Lung microvascular endothelial cell (primary cell): ENCODE measurements at regions not wholly inside any gene's neighbourhood (a gene's known extent, or its start where the extent isn't known, plus 50 kb on each side); places are given as distances from the start of the nearest gene placed in this dataset.
"Not testable (repeated sequence)": the region's sequence is repeated elsewhere in the genome, so short reads cannot be mapped to it uniquely, and the experiment has no call there.

Experiments
- DNase-seq, 2 donors: peaks; one replicate each; pipeline versions ENCODE4 v3.0.0 to v3.0.0-alpha.2; 2010; ENCODE audit warnings: low read depth in 2 of 2

DNA sequence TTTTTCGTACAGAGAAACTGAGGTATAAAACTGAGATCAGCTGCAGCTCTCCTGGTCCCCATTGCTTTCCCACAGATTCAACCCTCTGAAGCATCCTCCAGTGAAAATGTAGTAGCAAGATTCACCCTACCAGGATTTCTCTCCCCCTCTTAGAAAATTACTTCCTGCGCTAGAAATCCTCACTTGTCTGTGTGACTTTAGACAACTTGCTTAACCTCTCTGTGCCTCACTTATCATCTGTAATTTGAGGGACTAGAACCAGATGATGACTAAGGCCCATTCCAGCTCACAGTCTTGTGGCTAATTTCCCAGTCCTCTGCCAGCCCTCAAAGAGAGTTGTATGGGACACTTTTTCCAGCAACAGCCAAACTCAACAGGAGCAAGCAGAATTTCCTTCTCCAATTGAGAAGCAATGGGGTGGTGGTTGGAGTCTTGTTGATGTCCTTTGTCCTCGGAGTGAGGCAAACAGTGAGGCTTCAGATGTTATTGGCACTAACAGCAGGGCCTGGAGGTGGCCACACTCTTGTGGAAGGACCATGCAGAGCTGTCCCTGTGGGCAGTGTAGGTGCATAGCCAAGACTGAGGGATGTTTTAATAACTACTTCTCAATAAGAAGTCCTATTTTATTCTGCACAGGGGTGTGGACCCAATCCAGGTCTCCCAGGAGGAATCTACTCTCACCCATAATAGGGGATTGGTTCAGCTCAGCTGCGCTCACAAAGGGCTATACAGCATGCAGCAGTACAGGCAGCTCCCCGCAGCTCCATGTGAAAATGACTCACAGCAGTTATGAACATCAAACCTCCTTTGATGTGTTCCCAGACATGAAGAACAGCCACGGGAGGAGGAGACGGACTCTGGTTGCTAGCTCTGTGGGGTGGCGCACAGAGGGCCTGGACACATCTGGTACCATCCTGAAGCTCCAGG is 200.1 kb downstream of the DAD1 start:
- DNase-seq, result no peak

DNA sequence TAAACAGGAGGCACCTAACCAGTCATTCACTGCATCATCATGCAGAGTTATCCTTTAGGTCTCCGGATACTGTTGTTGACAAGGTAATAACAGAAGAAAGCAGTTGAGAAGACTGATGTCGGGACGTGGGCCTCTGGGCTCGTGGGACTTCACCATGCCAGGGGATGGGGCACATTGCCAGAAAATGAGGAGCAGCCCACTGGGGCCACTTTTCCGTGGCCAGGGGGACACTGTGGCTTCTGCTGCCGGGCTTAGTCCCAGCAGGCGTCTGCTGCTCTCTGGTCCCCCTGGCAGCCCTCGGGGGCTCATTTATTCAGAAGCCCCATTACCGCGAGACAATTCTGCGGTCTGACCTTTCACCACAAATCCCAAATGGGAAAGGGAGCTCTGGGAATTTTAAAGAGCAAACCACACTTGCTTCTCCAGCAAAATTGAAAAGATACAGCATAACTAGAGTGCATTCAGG is 201.2 kb downstream of the DAD1 start:
- no peak for DNase-seq

DNA sequence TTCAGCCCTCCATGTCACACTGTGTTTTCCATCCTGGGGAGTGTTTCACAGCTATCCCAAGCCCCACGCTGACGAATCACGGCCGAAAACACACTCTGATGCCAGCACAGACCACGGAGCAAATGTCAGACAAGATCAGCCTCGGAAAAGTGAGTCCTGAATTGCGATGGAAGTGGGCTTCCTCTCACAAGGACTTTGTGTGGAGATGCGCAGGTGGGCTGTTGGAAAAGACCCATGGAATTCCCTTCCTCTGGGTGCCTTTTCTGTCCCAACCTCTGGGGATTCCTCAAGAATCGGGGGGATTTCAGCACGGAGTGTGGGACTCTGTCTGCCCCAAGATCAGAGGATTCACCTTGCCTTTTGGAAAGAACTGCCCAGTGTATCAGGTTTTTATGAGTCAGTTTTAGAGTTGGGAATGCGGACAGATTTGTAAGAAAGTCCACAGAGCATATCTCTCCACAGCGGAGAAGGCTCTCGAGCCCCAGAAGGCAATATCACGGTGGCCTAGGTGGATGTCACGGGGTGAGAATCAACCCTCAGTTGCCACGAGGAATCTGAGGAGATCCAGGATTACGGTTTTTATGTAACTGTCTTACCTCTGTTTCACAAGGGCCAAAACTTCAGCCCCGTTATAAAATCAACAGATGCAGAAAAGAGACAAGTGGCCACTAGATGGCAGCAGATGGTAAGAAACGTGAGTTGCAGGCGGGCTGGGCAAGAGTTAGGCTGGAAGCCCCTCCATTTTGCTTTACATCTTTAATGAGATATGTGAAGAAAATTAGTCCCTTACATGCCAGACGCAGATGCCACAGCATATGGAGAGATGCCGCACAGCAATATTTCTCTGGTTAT is 201.9 kb downstream of the DAD1 start:
- peak; percentile 72 to 84 for DNase-seq

DNA sequence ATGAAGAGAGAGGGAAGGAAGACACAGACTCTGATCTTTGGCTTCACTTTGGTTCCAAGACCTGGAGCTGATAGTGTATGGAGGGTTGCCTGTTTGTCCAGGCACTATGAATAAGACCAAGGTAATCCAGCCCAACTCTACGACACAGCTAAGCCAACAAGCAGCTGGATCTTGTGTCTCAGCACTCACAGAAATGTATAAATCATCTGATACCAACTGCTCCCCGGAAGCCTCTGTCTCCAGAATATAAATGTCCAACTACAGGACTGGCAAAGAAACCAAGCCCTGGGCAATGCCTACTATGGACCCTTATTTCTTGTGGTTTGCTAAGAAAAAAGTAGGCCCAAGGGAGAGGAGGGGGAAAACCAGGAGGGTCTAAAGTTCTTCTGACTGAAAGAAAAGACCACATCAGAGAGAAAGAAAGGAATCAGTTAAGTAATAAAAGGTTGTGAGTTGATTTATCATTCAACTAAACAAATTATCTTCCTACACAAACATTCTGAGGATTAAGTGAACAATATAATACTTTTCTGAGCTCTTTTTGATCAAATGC is 204.0 kb downstream of the DAD1 start:
- no peak for DNase-seq

DNA sequence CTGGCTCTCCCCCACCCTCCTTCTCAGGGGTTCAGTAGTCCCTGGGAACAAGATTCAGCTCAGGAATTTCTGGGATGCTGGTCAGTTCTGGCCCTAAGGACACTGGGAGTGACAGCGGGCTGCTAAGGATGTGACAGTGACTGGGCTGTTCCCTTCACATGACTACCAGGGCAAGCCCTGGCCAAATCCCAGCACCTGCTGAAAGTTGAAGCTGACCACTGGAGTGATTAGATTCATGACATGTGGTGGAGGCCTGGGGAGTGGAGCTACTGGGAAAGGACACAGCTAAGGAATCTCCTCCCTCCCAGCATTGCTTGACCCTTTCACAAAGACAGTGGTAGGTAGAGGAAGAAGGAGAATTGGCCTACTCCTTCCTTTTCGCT is 204.9 kb downstream of the DAD1 start:
- DNase-seq, result no peak

DNA sequence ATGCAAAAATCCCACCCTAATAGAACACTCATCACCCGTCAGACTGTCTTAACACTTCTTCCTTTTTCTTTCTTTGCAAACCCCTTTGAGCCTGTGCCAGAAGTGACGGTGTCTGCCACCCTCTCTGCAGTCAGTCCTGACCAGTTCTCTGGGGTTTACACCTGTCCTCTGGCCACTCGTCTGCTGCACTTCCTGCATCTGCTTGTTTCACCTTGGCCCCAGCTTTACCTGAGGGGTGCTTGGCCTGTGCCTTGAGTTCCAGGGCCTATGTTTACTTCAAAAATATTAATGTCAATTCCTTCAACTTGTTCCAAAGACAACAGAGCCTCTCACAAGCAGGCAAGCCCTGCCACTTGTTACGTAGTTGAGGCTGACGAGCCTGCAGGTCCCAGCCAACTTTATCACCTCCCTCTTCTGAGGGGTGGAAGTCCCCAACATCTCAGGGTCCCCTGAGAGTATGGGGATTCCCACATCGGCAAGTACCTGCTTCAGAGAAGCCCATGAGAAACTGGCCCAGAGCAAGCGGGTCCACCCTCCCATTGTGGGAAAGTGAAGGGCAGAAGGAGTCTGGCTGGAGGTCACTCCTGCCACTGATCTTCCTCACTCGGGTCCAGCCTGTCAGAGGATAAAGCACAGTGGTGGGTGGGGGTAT is 205.4 kb downstream of the DAD1 start:
- DNase-seq, result no peak

DNA sequence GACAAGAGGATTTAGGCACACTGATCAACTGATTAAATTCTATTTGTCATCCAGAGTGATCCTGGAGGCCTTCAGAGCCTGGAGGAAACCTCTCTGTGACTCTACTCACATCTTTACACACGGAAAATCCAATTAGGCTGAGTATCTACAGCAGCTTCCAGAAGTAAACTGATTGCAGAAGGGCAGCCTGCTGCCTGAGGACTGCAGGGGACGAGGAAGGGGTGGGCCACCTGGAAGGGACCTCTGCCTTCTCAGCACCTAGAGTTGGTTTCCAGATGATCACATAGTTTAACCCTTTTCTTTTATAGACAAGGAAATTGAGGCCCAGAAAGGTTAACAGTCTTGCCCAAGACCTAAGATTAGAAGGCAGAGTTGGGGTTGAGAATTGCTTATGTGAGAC is 206.1 kb downstream of the DAD1 start:
- no peak for DNase-seq

DNA sequence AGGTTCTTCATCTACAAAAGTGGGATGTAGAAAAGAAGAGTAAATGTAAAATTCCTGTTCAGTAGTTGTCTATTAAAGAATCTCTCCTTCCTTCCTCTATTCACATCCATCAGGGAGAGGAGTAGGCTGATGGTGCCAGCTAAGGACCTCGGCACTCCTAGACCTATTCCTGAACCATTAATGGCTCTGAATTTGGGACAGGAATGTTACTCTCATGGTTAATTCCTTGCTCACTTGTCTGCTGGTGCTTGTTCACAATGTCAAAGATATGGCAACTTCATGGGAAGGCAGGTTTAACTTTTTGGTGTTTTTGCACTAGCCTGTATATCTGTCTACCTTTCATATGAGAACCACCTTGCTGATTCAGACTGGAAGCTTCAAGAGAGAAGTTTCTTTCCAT is 206.6 kb downstream of the DAD1 start:
- DNase-seq, result no peak

DNA sequence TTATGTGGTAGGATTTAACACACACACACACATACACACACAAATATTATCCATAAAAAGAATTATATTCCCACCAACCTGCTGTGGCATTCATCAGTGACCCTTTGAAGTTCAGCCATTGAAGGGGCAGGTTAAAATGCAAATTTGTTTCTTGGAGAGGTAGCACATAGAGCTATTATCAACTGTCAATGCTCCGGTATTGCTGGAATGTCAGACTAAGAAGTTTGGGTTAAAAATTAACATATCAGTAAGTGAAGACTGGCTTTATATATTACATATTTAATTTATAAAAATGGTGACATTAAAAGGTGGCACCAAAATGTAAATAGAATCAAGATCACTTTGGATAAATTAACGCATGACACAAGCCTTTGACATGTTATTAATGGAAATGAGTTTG is 207.3 kb downstream of the DAD1 start:
- DNase-seq, result no peak

DNA sequence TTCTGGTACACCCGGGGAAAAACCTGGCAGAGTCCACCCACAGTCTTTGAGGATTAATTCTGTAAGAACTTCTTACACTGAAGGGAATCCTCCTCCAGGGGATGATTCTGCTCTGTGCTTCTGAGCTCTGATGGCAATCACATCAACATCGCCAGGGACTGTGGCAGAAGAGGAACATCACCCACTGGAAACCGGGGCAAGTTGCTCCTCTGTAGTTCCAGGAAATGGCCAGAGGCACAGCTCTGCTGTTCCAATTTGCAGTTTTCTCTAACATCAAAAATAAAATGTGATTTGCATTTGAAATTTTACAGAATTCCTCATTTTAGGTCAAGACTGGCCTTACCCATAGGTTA is 207.6 kb downstream of the DAD1 start:
- DNase-seq, result no peak

DNA sequence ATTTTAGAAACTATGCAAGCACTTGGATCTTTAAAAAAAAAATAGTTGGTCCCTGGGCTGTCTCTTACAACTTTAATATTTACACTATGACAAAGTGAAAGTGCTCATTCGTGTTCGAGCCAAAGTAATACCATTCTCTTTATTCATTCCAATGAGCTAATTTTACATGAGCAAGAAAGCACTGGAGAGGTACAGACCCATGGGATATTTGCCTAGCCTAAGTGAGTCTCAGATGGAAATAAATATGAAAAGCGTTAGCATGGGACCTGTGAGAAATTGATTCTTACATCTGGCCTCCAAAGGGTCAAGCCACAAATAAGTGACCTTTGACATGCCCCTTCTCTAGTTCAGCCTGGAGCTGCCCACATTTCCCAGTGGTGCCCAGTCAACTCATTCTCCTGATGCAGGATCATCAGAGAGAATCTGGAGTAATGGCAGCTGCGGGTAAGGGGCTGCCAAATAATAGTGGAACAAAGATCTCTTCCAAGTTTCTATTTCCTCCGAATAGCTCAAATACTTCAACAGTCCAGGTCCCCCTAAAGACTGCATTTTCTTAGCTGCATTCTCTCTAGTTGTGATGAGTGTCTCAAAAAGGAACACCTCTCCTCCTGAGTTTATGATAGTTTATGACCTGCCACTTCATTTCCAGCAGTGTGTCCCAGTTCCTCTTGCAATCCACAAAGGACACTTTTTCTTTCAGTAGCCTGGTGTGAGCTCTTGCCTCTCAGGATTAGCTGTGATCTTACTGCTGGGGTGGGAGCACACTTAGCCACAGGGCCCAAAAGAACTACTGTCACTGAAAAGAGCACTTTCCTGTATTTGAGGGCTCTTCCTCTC is 208.2 kb downstream of the DAD1 start:
- DNase-seq, result no peak

DNA sequence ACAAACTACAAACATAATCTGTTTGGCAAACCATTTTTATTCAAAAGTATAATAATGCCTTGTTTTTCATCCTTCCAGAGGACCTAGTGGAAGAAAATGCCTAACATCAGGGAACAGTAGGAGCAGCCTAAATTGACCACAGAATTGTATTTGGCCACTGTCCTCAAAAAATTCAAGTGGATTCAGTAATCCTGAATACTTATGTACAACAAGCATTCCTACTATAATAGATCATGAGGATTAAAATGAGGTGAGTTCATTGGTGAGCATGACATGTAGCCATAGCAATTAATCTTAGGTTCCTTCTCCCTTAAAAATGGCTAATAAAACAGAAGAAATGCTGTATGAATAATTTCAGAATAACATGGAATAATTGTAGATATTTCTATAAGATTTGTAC is 209.3 kb downstream of the DAD1 start:
- no peak for DNase-seq

DNA sequence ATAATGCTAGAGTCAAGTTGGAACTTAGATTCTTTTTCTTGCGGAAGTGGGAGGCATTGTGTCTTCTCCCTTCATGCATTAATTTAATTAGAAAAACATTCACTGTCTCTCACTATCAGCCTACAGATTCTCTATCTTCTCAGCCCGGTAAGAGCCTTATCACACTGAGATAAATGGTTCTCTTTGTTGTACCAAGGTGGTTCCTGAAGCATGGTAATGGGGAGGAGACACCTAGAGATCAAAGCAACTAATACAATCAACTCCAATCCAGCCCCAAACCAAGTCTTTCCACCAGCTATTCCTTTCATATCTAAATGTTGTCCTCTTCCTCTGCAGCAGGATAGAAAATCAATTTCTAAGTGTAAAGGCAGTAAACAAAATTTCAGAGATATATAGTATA is 210.8 kb downstream of the DAD1 start:
- DNase-seq, result no peak

DNA sequence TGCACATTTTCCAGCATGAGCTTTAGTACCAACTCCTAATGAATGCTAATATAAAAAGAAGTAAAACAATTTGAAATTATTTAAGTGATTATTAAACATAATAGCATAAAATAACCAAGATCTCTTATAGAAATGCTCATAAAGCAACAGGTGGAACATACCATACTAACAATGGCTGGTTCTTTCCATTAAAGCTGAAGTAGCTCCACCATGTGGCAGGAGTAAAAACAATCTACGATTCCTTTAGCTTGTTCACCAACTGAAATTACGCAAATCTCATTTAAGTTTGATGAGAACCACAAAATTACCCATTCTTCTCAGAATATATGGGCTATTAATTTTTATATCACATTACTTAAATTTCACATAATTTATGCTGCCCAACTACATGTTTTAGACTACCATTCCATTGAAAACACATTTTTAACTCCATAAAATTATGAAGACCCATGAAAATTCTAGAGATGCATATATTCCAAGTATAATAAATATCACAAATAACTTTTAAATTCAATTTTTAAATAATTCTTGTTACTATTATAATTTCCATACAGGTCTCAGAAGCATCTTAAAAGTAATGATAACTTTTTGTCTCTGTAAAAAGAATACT is 213.6 kb downstream of the DAD1 start:
- peak; percentile 62 to 70 for DNase-seq

DNA sequence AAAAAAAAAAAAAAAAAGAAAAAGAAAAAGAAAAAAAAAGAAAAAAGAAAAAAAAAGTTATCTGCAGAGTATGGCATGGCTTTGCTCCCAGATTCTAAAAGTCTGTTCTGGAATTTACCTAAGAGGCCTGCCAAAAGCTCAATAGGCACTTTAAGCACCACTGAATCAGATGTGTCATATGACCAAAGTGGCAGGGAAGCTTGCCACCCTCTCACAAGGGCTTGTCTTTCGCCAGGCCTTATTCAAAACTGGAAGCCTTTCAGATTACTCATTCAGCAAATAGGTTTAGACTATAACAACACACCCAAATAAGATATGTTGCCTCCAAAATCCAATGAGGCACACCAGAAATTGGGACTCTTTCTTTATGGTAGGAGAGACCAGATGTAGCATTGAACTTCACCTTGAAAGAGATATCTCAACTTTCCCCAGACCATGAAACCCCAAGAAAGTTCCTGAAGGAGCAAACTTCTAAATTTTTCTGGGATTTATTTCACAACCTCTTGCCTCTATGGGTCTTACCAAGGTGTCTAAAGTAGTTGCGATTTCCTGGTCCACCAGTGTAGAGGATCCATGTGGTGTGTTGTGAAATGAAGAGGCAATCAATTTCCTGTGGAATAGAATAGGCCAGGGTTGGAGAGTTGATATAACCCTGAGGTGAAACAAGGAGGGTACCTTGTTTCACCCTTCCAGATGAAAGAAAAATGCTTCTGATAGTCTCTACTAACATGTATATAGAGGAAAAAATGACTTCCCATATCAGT is 218.8 kb downstream of the DAD1 start:
- no peak for DNase-seq

DNA sequence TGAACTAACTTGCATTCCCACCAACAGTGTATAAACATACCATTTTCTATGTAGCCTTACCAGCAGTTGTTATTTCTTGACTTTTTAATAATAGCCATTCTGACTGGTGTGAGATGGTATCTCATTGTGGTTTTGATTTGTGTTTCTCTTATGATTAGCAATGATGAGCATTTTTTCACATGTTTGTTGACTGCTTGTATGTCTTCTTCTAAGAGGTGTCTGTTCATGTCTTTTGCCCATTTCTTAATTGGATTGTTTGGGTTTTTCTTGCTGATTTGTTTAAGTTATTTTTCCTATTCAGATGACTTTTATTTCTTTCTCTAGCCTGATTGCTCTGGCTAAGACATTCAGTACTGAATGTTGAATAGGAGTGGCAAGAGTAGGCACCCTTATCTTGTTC is 230.3 kb downstream of the DAD1 start:
- DNase-seq, result no peak

DNA sequence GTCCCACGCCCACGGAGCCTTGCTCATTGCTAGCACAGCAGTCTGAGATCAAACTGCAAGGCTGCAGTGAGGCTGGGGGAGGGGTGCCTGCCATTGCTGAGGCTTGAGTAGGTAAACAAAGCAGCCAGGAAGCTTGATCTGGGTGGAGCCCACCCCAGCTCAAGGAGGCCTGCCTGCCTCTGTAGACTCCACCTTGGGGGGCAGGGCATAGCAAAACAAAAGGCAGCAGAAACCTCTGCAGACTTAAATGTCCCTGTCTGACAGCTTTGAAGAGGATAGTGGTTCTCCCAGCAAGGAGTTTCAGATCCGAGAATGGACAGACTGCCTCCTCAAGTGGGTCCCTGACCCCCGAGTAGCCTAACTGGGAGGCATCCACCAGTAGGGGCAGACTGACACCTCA is 239.7 kb downstream of the DAD1 start:
- DNase-seq, result not testable (repeated sequence)

DNA sequence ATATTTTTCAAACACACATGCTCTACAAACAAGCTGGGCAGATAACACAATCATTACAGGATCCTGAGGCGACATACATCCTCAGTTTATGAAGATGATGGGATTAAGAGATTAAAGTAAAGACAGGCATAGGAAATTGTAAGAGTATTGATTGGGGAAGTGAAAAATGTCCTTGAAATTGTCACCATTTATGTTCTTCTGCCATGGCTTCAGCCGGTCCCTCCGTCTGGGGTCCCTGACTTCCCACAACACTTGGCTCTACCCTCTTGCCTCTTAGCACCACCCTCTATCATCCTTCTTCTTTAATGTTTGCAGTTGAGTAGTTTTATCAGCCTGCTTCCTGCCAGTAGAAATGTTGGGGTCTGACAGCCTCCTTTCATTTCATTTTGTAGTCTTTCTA is 244.4 kb downstream of the DAD1 start:
- no peak for DNase-seq

DNA sequence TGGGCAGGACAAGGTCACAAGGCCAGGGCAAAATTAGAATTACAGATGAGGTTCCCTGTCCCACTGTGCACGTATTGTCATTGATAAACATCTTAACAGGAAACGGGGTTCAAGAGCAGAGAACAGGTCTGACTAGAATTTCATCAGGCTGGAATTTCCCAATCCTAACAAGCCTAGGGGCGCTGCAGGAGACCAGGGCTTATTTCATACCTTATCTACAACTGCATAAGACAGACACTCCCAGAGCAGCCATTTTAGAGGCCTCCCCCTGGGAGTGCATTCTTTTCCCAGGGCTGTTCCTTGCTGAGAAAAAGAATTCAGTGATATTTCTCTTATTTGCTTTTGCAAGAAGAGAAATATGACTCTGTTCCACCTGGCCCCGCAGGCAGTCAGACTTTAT is 244.8 kb downstream of the DAD1 start:
- not testable (repeated sequence) for DNase-seq

DNA sequence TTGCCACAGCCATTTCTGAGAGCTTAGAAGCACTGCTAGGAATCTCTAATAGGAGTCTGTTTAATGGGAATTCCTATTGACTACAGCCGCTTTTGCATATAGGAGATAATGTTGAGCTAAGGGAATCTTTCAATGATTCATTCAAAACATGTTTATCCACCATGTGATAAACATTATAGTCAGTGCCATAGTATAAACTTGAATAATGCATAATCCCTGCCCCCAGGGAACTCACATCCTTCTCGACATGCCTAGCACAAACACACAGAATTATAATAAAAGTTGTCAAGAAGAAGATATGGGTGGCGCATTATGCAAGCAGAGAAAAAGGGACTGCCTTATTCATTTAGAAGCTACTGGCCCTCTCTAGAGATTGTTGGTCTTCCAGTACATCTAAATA is 248.0 kb downstream of the DAD1 start:
- DNase-seq, result no peak
